Colonic mucosa (tissue), 4 donors: ENCODE measurements at regions not wholly inside any gene's neighbourhood (a gene's known extent, or its start where the extent isn't known, plus 50 kb on each side); places are given as distances from the start of the nearest gene placed in this dataset.

Experiments used
- DNase-seq: peaks from one replicate; pipeline ENCODE4 v3.0.0-alpha.2; 2020
- H3K27ac ChIP-seq: fragments of 200-600 bp; one replicate; pipeline ENCODE4 v1.8.0; 2021
- H3K27me3 ChIP-seq: fragments of 200-600 bp; one replicate; pipeline ENCODE4 v1.8.0; 2021
- H3K36me3 ChIP-seq: fragments of 200-600 bp; one replicate; pipeline ENCODE4 v1.8.0; 2021
- H3K4me1 ChIP-seq: fragments of 200-600 bp; one replicate; pipeline ENCODE4 v1.8.0; 2021; ENCODE audit warnings: mild to moderate bottlenecking
- H3K4me3 ChIP-seq: fragments of 200-600 bp; one replicate; pipeline ENCODE4 v1.8.0; 2021
- H3K9ac ChIP-seq, 2 donors: one replicate each; pipeline ENCODE4 v1.7.0; 2013; ENCODE audit warnings: control low read depth in 2 of 2, low read depth in 2 of 2, low read length in 2 of 2
- H3K9me3 ChIP-seq: fragments of 200-600 bp; one replicate; pipeline ENCODE4 v1.8.0; 2021
- intact Hi-C: fragments of 100-400 bp; cut with DNase I; formaldehyde crosslinking; loops from one replicate; pipeline ENCODE4 v1.14.1; 2022
- TF ChIP-seq, protein P1 (sequence below): fragments of 200-600 bp; IDR thresholded peaks from one replicate; pipeline ENCODE4 v1.8.0; 2022; ENCODE audit warnings: antibody characterized with exemption, mild to moderate bottlenecking
- donor health status: healthy.
- donor health status: DM: no; HTN: no; CAD: no.
- donor health status: DM: no; HTN: no; CAD: no.

DNA sequence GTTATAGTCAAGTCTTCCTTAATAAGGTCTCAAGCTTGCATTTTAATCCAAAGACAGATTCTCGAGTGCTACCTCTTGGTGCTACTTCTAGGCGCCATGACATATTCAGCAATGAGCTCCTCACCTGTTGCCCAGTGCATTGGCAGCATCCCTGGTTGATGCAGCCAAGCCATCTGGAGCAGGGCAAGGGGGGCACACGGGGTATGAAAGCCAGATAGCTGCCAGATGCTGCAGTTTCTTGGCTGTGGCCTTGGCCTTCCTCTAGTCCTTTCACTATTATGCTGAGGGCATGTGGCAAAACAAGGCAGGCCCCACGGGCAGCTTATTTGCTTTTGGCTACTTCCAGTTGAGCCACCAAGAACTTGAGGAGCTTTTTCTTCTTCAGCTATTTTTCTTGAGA is 168.6 kb upstream of the PGRMC2 start:
- Histone ChIP-seq H3K9ac (no peak overlapping the region), H3K9me3 (no peaks in the 10 kb centered on the region), H3K27me3 (no peaks in the 10 kb centered on the region), H3K36me3 (no peaks in the 10 kb centered on the region), H3K4me3 (no peak overlapping the region), H3K4me1 (no peaks in the 10 kb centered on the region), H3K27ac (no peak overlapping the region)
- intact Hi-C loops = loop anchor here (5.0 kb wide), 1 partner anchor 406 kb away; no protein-coding TSS in a partner anchor
- no peak for DNase-seq
- TF ChIP-seq, protein P1, sequence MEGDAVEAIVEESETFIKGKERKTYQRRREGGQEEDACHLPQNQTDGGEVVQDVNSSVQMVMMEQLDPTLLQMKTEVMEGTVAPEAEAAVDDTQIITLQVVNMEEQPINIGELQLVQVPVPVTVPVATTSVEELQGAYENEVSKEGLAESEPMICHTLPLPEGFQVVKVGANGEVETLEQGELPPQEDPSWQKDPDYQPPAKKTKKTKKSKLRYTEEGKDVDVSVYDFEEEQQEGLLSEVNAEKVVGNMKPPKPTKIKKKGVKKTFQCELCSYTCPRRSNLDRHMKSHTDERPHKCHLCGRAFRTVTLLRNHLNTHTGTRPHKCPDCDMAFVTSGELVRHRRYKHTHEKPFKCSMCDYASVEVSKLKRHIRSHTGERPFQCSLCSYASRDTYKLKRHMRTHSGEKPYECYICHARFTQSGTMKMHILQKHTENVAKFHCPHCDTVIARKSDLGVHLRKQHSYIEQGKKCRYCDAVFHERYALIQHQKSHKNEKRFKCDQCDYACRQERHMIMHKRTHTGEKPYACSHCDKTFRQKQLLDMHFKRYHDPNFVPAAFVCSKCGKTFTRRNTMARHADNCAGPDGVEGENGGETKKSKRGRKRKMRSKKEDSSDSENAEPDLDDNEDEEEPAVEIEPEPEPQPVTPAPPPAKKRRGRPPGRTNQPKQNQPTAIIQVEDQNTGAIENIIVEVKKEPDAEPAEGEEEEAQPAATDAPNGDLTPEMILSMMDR = no peak

DNA sequence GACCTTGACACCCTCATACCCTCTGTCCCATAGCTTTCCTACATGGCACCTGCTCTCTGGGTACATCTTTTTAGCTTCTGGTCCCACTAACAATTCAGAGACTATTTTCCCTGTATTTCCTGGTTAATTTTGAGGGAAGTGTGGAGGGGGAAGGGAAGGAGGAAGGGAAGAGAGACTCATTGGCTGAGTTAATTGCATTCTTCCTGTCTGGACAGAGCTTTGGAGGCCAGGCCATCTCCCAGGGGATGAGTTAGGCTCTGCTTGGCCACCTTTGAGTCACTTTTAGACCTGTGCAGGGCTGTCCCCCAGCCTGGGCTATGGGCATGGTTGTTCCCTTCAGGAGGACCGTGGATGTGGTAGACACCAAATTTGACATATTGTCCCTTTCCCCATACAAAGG is 167.9 kb upstream of the PGRMC2 start:
- Histone ChIP-seq H3K9ac (no peak overlapping the region), H3K4me3 (no peak overlapping the region), H3K27ac (no peak overlapping the region), H3K4me1 (no peaks in the 10 kb centered on the region), H3K9me3 (no peaks in the 10 kb centered on the region), H3K36me3 (no peaks in the 10 kb centered on the region), H3K27me3 (no peaks in the 10 kb centered on the region)
- intact Hi-C loops = loop anchor here (5.0 kb wide), 1 partner anchor 407 kb away; no protein-coding TSS in a partner anchor
- TF ChIP-seq, protein P1 = no peak
- no peak for DNase-seq

- no peaks in the 10 kb centered on the region for H3K4me1 ChIP-seq
- H3K9ac ChIP-seq = no peak overlapping the region
- no peaks in the 10 kb centered on the region for H3K9me3 ChIP-seq
- no peaks in the 10 kb centered on the region for H3K27me3 ChIP-seq
- H3K36me3 ChIP-seq = no peaks in the 10 kb centered on the region
- intact Hi-C loops = loop anchor here (5.0 kb wide), 2 partner anchors 352 to 407 kb away; partner anchors contain the start of gene JADE1
- H3K4me3 ChIP-seq = no peak overlapping the region
- DNase-seq = no peak
- H3K27ac ChIP-seq = no peak overlapping the region
- TF ChIP-seq, protein P1 = no peak
Observed at GRCh38 chr4:128454881-128455280, 167.3 kb upstream of the PGRMC2 start.

GRCh38 chr4:128454281-128454871 is 166.8 kb upstream of the PGRMC2 start:
- intact Hi-C loops = loop anchor here (5.0 kb wide), 1 partner anchor 353 kb away; the partner anchor contains the start of gene JADE1
- Histone ChIP-seq H3K27ac (no peak overlapping the region), H3K4me1 (no peaks in the 10 kb centered on the region), H3K4me3 (no peak overlapping the region), H3K27me3 (no peaks in the 10 kb centered on the region), H3K9me3 (no peaks in the 10 kb centered on the region), H3K9ac (no peak overlapping the region), H3K36me3 (no peaks in the 10 kb centered on the region)
- peak; percentile 64 for DNase-seq
- TF ChIP-seq, protein P1 = peak; percentile 57

GRCh38 chr4:128452415-128452814 is 164.8 kb upstream of the PGRMC2 start:
- TF ChIP-seq, protein P1 = no peak
- no peak overlapping the region for H3K9ac ChIP-seq
- H3K27me3 ChIP-seq = no peaks in the 10 kb centered on the region
- no peak for DNase-seq
- H3K27ac ChIP-seq = no peak overlapping the region
- intact Hi-C loops = loop anchor here (5.0 kb wide), 1 partner anchor 355 kb away; the partner anchor contains the start of gene JADE1
- H3K4me1 ChIP-seq = no peaks in the 10 kb centered on the region
- no peaks in the 10 kb centered on the region for H3K9me3 ChIP-seq
- H3K36me3 ChIP-seq = no peaks in the 10 kb centered on the region
- no peak overlapping the region for H3K4me3 ChIP-seq
